Stomach (tissue), 8 donors: ENCODE measurements at regions not wholly inside any gene's neighbourhood (a gene's known extent, or its start where the extent isn't known, plus 50 kb on each side); places are given as distances from the start of the nearest gene placed in this dataset.

ENCODE experiments used
- DNase-seq, 2 donors: peaks; one replicate each; pipeline versions ENCODE4 v3.0.0 to v3.0.0-alpha.2; 2013 to 2019
- H3K27ac ChIP-seq, 5 donors: fragments of 200-600 bp in 4 of 5; sonication (generic) in 4 of 5; one replicate each; pipeline ENCODE4 v1.5.1; 2013 to 2019; ENCODE audit warnings: mild to moderate bottlenecking in 1 of 5, moderate library complexity in 1 of 5
- H3K27me3 ChIP-seq, 3 donors: fragments of 200-600 bp; sonication (generic); one replicate each; pipeline ENCODE4 v1.5.1; 2017 to 2019; ENCODE audit warnings: mixed run types in 1 of 3
- H3K36me3 ChIP-seq, 4 donors: fragments of 200-600 bp; sonication (generic); 1 replicate in 3 of 4; 2 replicates in 1 of 4; pipeline ENCODE4 v1.5.1; 2016 to 2019
- H3K4me1 ChIP-seq, 4 donors: fragments of 200-600 bp; sonication (generic); one replicate each; pipeline ENCODE4 v1.5.1; 2016 to 2019
- H3K4me3 ChIP-seq, 4 donors: fragments of 200-600 bp; sonication (generic) in 3 of 4; one replicate each; pipeline ENCODE4 v1.5.1; 2016 to 2019; ENCODE audit warnings: mild to moderate bottlenecking in 1 of 4
- H3K9me3 ChIP-seq, 4 donors: fragments of 200-600 bp; sonication (generic); one replicate each; pipeline ENCODE4 v1.5.1; 2016 to 2019
- CTCF ChIP-seq, 7 experiments: fragments of 450-650 bp in 4 of 7; fragments of 200-600 bp in 3 of 7; sonication (generic) in 3 of 7; IDR thresholded peaks; one replicate each; pipeline ENCODE4 v1.5.1; 2016 to 2019; ENCODE audit warnings: antibody characterized with exemption in 7 of 7, control low read depth in 2 of 7, mild to moderate bottlenecking in 1 of 7
- EP300 ChIP-seq: sonication (generic); formaldehyde crosslinking; IDR thresholded peaks from one replicate; pipeline ENCODE4 v1.6.1; 2017; ENCODE audit warnings: antibody characterized with exemption
- POLR2A ChIP-seq, 4 donors: fragments of 450-650 bp; IDR thresholded peaks; one replicate each; pipeline ENCODE4 v1.6.1; 2016; ENCODE audit warnings: antibody characterized with exemption in 4 of 4, control low read depth in 2 of 4, mild to moderate bottlenecking in 1 of 4, moderate library complexity in 1 of 4
- POLR2AphosphoS5 ChIP-seq, 3 donors: sonication (generic); formaldehyde crosslinking; IDR thresholded peaks; one replicate each; pipeline ENCODE4 v1.6.1; 2016; ENCODE audit warnings: antibody characterized with exemption in 3 of 3
- WGBS, 5 donors: extraction: QIAGEN DNeasy Blood & Tissue Kit in 3 of 5; methylation state at CpG; one replicate each; pipeline versions ENCODE4 v1.1.5 to v1.1.7; 2013 to 2018; 5-methylcytosine and 5-hydroxymethylcytosine counted together
- intact Hi-C: fragments of 100-400 bp; cut with DNase I; formaldehyde crosslinking; loops from one replicate; pipeline ENCODE4 v1.15.1; 2023; ENCODE audit warnings: low total_unique reads
- donor health status: healthy with polysubstance abuse.
- donor health status: Bipolar disorder and iron deficiency.
- donor health status: healthy.

GRCh38 chr16:51864575-51864974 lies 682.4 kb downstream of the TOX3 start:
- no peak for DNase-seq
- no peak overlapping the region for H3K4me3 ChIP-seq
- no peaks in the 10 kb centered on the region for H3K9me3 ChIP-seq
- H3K36me3 ChIP-seq = no peaks in the 10 kb centered on the region
- intact Hi-C loops = no loop called here
- H3K4me1 ChIP-seq = no peaks in the 10 kb centered on the region
- no peaks in the 10 kb centered on the region for H3K27me3 ChIP-seq
- no peak for TF ChIP-seq EP300
- H3K27ac ChIP-seq = no peak overlapping the region
- 72 to 97% (median 92%) methylated on average over 1 of the region's 1 CpG for WGBS, 5 donors

GRCh38 chr16:51854401-51854951 lies 692.5 kb downstream of the TOX3 start:
- no peak for DNase-seq
- TF ChIP-seq EP300 = no peak
- TF ChIP-seq CTCF (IDR thresholded peaks at IDR 0.05) = no peak
- no peak for TF ChIP-seq POLR2AphosphoS5 (IDR thresholded peaks at IDR 0.05)
- no peak for TF ChIP-seq POLR2A (IDR thresholded peaks at IDR 0.05)
- intact Hi-C loops = no loop called here
- 76 to 94% (median 88%) methylated on average over 4 of the region's 4 CpGs for WGBS, 5 donors
- Histone ChIP-seq H3K27me3 (no peaks in the 10 kb centered on the region), H3K36me3 (no peaks in the 10 kb centered on the region), H3K4me3 (no peak overlapping the region), H3K4me1 (no peaks in the 10 kb centered on the region), H3K9me3 (no peaks in the 10 kb centered on the region), H3K27ac (no peak overlapping the region)

- intact Hi-C loops = no loop called here
- H3K9me3 ChIP-seq = no peaks in the 10 kb centered on the region
- 79 to 89% (median 80%) methylated on average over 1 of the region's 1 CpG for WGBS, 5 donors
- TF ChIP-seq EP300 = no peak
- TF ChIP-seq POLR2AphosphoS5 (IDR thresholded peaks at IDR 0.05) = no peak
- TF ChIP-seq POLR2A (IDR thresholded peaks at IDR 0.05) = no peak
- TF ChIP-seq CTCF (IDR thresholded peaks at IDR 0.05) = no peak
- DNase-seq = no peak
- H3K27me3 ChIP-seq = no peaks in the 10 kb centered on the region
- H3K4me3 ChIP-seq = no peak overlapping the region
- H3K27ac ChIP-seq = no peak overlapping the region
- no peaks in the 10 kb centered on the region for H3K4me1 ChIP-seq
- H3K36me3 ChIP-seq = no peaks in the 10 kb centered on the region
Measured at GRCh38 chr16:51853586-51853985, 693.4 kb downstream of the TOX3 start.

- no peak overlapping the region for H3K4me3 ChIP-seq
- no peak overlapping the region for H3K27ac ChIP-seq
- no peaks in the 10 kb centered on the region for H3K4me1 ChIP-seq
- WGBS, 5 donors = 85 to 100% (median 90%) methylated on average over 1 of the region's 1 CpG
- no peak for DNase-seq
- H3K27me3 ChIP-seq = no peaks in the 10 kb centered on the region
- intact Hi-C loops = no loop called here
- no peaks in the 10 kb centered on the region for H3K9me3 ChIP-seq
- H3K36me3 ChIP-seq = no peaks in the 10 kb centered on the region
- TF ChIP-seq CTCF (IDR thresholded peaks at IDR 0.05) = no peak
- TF ChIP-seq POLR2A (IDR thresholded peaks at IDR 0.05) = no peak
- TF ChIP-seq EP300 = no peak
- no peak for TF ChIP-seq POLR2AphosphoS5 (IDR thresholded peaks at IDR 0.05)
Measured at GRCh38 chr16:51852892-51853291, 694.1 kb downstream of the TOX3 start.

GRCh38 chr16:51851111-51851510 lies 695.8 kb downstream of the TOX3 start:
- Histone ChIP-seq H3K36me3 (no peaks in the 10 kb centered on the region), H3K27ac (no peak overlapping the region), H3K4me3 (no peak overlapping the region), H3K4me1 (no peaks in the 10 kb centered on the region), H3K27me3 (no peaks in the 10 kb centered on the region), H3K9me3 (no peaks in the 10 kb centered on the region)
- intact Hi-C loops = no loop called here
- no peak for DNase-seq
- TF ChIP-seq POLR2A (IDR thresholded peaks at IDR 0.05) (no peak), POLR2AphosphoS5 (IDR thresholded peaks at IDR 0.05) (no peak), EP300 (no peak), CTCF (IDR thresholded peaks at IDR 0.05) (no peak)
- 86 to 96% (median 91%) methylated on average over 3 of the region's 3 CpGs for WGBS, 5 donors
